PC-9 (cell line): ENCODE measurements at regions not wholly inside any gene's neighbourhood (a gene's known extent, or its start where the extent isn't known, plus 50 kb on each side); places are given as distances from the start of the nearest gene placed in this dataset.

Experiments used
- BruUV-seq: library from RNA; stranded (reverse); fragments of 400-500 nt; replicated peaks from 2 replicates; lab custom pipeline; 2021; lab: Mats Ljungman, UMichigan
- CTCF ChIA-PET: fragments of 300-600 bp; sonication (Branson Sonifier 250); formaldehyde crosslinking; loops from one replicate; lab custom pipeline; 2022; ENCODE audit warnings: antibody characterized with exemption; lab: Charles Lee
- POLR2A ChIA-PET: fragments of 300-600 bp; sonication (Branson Sonifier 250); formaldehyde crosslinking; loops from one replicate; lab custom pipeline; 2022; ENCODE audit warnings: antibody characterized with exemption; ENCODE audit not compliant: unreplicated experiment; lab: Charles Lee
- DNase-seq, 2 experiments: peaks; one replicate each; pipeline versions ENCODE4 v3.0.0 to v3.0.0-alpha.2; 2015 to 2022; ENCODE audit warnings: mixed read lengths in 1 of 2
- H2AFZ ChIP-seq: fragments of 200-600 bp; sonication (generic); 2 replicates; pipeline ENCODE4 v1.8.1; 2017; ENCODE audit warnings: antibody characterized with exemption
- H3F3A ChIP-seq: fragments of 200-600 bp; sonication (generic); 2 replicates; pipeline ENCODE4 v1.8.1; 2017; ENCODE audit warnings: antibody characterized with exemption, mild to moderate bottlenecking, low read depth; ENCODE audit not compliant: insufficient read depth
- H3K27ac ChIP-seq: fragments of 200-600 bp; sonication (generic); 2 replicates; pipeline ENCODE4 v1.6.1; 2016; ENCODE audit warnings: mixed run types
- H3K27me3 ChIP-seq: fragments of 200-600 bp; sonication (generic); 2 replicates; pipeline ENCODE4 v1.6.1; 2016; ENCODE audit warnings: low read depth, mixed run types; ENCODE audit not compliant: insufficient read depth
- H3K36me3 ChIP-seq: fragments of 200-600 bp; sonication (generic); 2 replicates; pipeline ENCODE4 v1.6.1; 2016; ENCODE audit warnings: low read depth, mixed run types
- H3K4me1 ChIP-seq: fragments of 200-600 bp; sonication (generic); replicated peaks from 2 replicates; pipeline ENCODE4 v1.6.1; 2016; ENCODE audit warnings: mixed run types; ENCODE audit not compliant: insufficient read depth
- H3K4me2 ChIP-seq: fragments of 200-600 bp; sonication (generic); 2 replicates; pipeline ENCODE4 v1.6.1; 2017; ENCODE audit warnings: mixed run types
- H3K4me3 ChIP-seq: fragments of 200-600 bp; sonication (generic); 2 replicates; pipeline ENCODE4 v1.6.1; 2016; ENCODE audit warnings: mixed run types
- H3K79me2 ChIP-seq: fragments of 200-600 bp; sonication (generic); 2 replicates; pipeline ENCODE4 v1.6.1; 2017; ENCODE audit warnings: low read depth, mixed run types
- H3K9me2 ChIP-seq: fragments of 200-600 bp; sonication (generic); 2 replicates; pipeline ENCODE4 v1.8.1; 2017; ENCODE audit warnings: mild to moderate bottlenecking; ENCODE audit not compliant: insufficient read depth
- H3K9me3 ChIP-seq: fragments of 200-600 bp; sonication (generic); 2 replicates; pipeline ENCODE4 v1.8.1; 2016; ENCODE audit warnings: low read depth; ENCODE audit not compliant: insufficient read depth
- H4K20me1 ChIP-seq: fragments of 200-600 bp; sonication (generic); 2 replicates; pipeline ENCODE4 v1.8.1; 2017; ENCODE audit not compliant: insufficient read depth
- CTCF ChIP-seq: fragments of 200-600 bp; sonication (generic); conservative IDR thresholded peaks from 2 replicates; pipeline ENCODE4 v1.6.1; 2017; ENCODE audit warnings: mixed run types, antibody characterized with exemption, mild to moderate bottlenecking, moderate library complexity
- EZH2 ChIP-seq: fragments of 200-600 bp; sonication (generic); IDR thresholded peaks from 2 replicates; pipeline ENCODE4 v1.8.0; 2017; ENCODE audit warnings: antibody characterized with exemption, low read depth
- intact Hi-C: fragments of 100-400 bp; cut with micrococcal nuclease; formaldehyde crosslinking; loops from one replicate; pipeline ENCODE4 v1.10.0; 2022; ENCODE audit not compliant: unreplicated experiment

DNA sequence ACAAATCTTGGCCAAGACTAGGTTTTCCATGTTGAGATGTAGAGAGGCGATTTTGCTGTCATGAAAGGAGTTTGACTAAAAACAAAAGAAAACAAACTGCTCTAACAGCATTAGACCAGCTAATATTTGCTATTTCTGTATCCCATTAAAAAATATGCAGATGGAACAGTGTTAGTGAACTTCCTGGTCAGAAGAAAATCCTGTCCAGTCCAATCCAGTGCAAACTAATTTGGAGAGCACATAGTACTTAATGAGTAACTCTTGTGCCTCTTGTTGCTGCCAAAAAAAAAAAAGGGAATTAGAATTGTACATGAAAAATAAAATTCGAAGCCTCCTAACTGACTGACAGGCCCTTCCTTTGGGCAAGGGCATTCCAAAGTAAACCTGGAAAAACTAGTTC lies 298.8 kb downstream of the ETNK1 start:
- H3K9me3 ChIP-seq: no peaks in the 10 kb centered on the region
- no TSS peak for BruUV-seq
- no peaks in the 10 kb centered on the region for H3F3A ChIP-seq

GRCh38 chr12:22924391-22924790 lies 299.4 kb downstream of the ETNK1 start:
- intact Hi-C loops: no loop called here
- BruUV-seq: no TSS peak
- Histone ChIP-seq H3K27ac (no peak overlapping the region), H3K9me3 (no peaks in the 10 kb centered on the region), H3K4me1 (no peaks in the 10 kb centered on the region), H3F3A (no peaks in the 10 kb centered on the region), H3K36me3 (no peaks in the 10 kb centered on the region), H3K9me2 (no peaks in the 10 kb centered on the region; the same call in 1 of the 2 replicates), H3K4me3 (no peak overlapping the region), H3K27me3 (peaks cover 14% of the 10 kb centered on the region), H2AFZ (no peak overlapping the region), H4K20me1 (no peaks in the 10 kb centered on the region), H3K4me2 (no peak overlapping the region), H3K79me2 (no peaks in the 10 kb centered on the region)
- ChIA-PET CTCF (no interaction called here), POLR2A (no interaction called here)
- DNase-seq: no peak
- no peak for TF ChIP-seq EZH2
- TF ChIP-seq CTCF: no peak

More for the DNA sequence above, 298.8 kb downstream of the ETNK1 start:
- no peak for TF ChIP-seq CTCF
- TF ChIP-seq EZH2: no peak
- Histone ChIP-seq H3K4me2 (no peak overlapping the region), H3K4me3 (no peak overlapping the region), H3K36me3 (no peaks in the 10 kb centered on the region), H4K20me1 (no peaks in the 10 kb centered on the region), H3K4me1 (no peaks in the 10 kb centered on the region), H2AFZ (no peak overlapping the region), H3K27me3 (peaks cover 8% of the 10 kb centered on the region), H3K79me2 (no peaks in the 10 kb centered on the region), H3K27ac (no peak overlapping the region), H3K9me2 (no peaks in the 10 kb centered on the region; the same call in 1 of the 2 replicates)
- no peak for DNase-seq
- POLR2A ChIA-PET: no interaction called here
- intact Hi-C loops: no loop called here
- CTCF ChIA-PET: no interaction called here

DNA sequence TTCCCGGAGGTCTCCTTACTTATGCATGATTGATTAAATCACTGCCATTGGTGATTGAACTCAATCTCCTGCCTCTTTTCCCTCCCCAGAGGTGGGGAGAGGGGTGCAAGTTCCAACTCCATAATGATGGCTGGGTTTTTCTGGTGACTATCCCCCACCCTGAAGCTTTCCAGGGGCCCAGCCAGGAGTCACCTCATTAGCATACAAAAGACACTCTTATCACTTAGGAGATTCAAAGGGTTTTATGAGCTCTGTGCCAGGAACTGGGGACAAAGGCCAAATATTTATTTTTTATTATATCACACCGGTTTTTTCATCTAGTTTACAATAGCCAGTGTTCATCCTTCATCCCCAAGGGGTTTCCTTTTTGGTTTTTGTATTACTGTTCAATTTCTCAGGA lies 300.7 kb downstream of the ETNK1 start:
- Histone ChIP-seq H3K9me2 (no peaks in the 10 kb centered on the region; the same call in 1 of the 2 replicates), H3K79me2 (no peaks in the 10 kb centered on the region), H3K9me3 (no peaks in the 10 kb centered on the region), H3K4me3 (no peak overlapping the region), H3F3A (no peaks in the 10 kb centered on the region), H3K27ac (no peak overlapping the region), H3K36me3 (no peaks in the 10 kb centered on the region), H4K20me1 (no peaks in the 10 kb centered on the region), H2AFZ (no peak overlapping the region), H3K4me1 (no peaks in the 10 kb centered on the region), H3K27me3 (peaks cover 23% of the 10 kb centered on the region), H3K4me2 (no peak overlapping the region)
- CTCF ChIA-PET: no interaction called here
- no peak for TF ChIP-seq CTCF
- TF ChIP-seq EZH2: no peak
- DNase-seq: no peak
- POLR2A ChIA-PET: no interaction called here
- intact Hi-C loops: no loop called here
- BruUV-seq: no TSS peak
